Mesendoderm (in vitro differentiated cells): ENCODE measurements at regions not wholly inside any gene's neighbourhood (a gene's known extent, or its start where the extent isn't known, plus 50 kb on each side); places are given as distances from the start of the nearest gene placed in this dataset.

Experiments
- DNase-seq: peaks from one replicate; pipeline ENCODE4 v3.0.0; 2013
- H2AK5ac ChIP-seq: 2 replicates; pipeline ENCODE4 v1.6.1; 2013; ENCODE audit warnings: low read length, inconsistent platforms
- H2BK120ac ChIP-seq: 2 replicates; pipeline ENCODE4 v1.6.1; 2013; ENCODE audit warnings: low read depth, mild to moderate bottlenecking, low read length, moderate library complexity, mixed read lengths
- H2BK15ac ChIP-seq: replicated peaks from 2 replicates; pipeline ENCODE4 v1.6.1; 2013; ENCODE audit warnings: low read depth, mild to moderate bottlenecking, moderate library complexity
- H2BK5ac ChIP-seq: 2 replicates; pipeline ENCODE4 v1.6.1; 2013; ENCODE audit warnings: low read length, inconsistent platforms
- H3K18ac ChIP-seq: 2 replicates; pipeline ENCODE4 v1.6.1; 2013; ENCODE audit warnings: mild to moderate bottlenecking, low read length, mixed read lengths
- H3K23ac ChIP-seq: one replicate; pipeline ENCODE4 v1.6.1; 2013; ENCODE audit warnings: low read length
- H3K27ac ChIP-seq: 2 replicates; pipeline ENCODE4 v1.5.1; 2013; ENCODE audit warnings: low read depth, mild to moderate bottlenecking, inconsistent platforms, low read length, moderate library complexity
- H3K27me3 ChIP-seq: 2 replicates; pipeline ENCODE4 v1.6.1; 2013; ENCODE audit warnings: low read length, control low read depth, mild to moderate bottlenecking, inconsistent platforms; ENCODE audit not compliant: insufficient read depth, poor library complexity
- H3K36me3 ChIP-seq: 2 replicates; pipeline ENCODE4 v1.6.1; 2013; ENCODE audit warnings: low read length, inconsistent platforms; ENCODE audit not compliant: control insufficient read depth, insufficient read depth
- H3K4ac ChIP-seq: one replicate; pipeline ENCODE4 v1.6.1; 2013; ENCODE audit warnings: low read depth, mild to moderate bottlenecking, low read length, moderate library complexity
- H3K4me1 ChIP-seq: 2 replicates; pipeline ENCODE4 v1.6.1; 2013; ENCODE audit warnings: low read depth, low read length, inconsistent platforms; ENCODE audit not compliant: control insufficient read depth
- H3K4me2 ChIP-seq: 2 replicates; pipeline ENCODE4 v1.6.1; 2013; ENCODE audit warnings: low read length
- H3K4me3 ChIP-seq: 2 replicates; pipeline ENCODE4 v1.5.1; 2013; ENCODE audit warnings: mild to moderate bottlenecking, low read length
- H3K56ac ChIP-seq: one replicate; pipeline ENCODE4 v1.6.1; 2013; ENCODE audit warnings: low read length
- H3K79me1 ChIP-seq: 2 replicates; pipeline ENCODE4 v1.6.1; 2013; ENCODE audit warnings: low read length, inconsistent platforms
- H3K79me2 ChIP-seq: 2 replicates; pipeline ENCODE4 v1.6.1; 2013; ENCODE audit warnings: mild to moderate bottlenecking, low read length; ENCODE audit not compliant: control insufficient read depth, insufficient read depth
- H3K9ac ChIP-seq: 2 replicates; pipeline ENCODE4 v1.6.1; 2013; ENCODE audit warnings: low read length, inconsistent platforms
- H4K5ac ChIP-seq: one replicate; pipeline ENCODE4 v1.6.1; 2013; ENCODE audit warnings: low read length
- H4K8ac ChIP-seq: one replicate; pipeline ENCODE4 v1.6.1; 2013; ENCODE audit warnings: low read depth, mild to moderate bottlenecking, control low read depth, low read length, moderate library complexity
- whole genome bisulfite sequencing: extraction: QIAGEN DNeasy Blood & Tissue Kit; methylation state at CpG from one replicate; pipeline ENCODE4 v1.1.7; 2013; ENCODE audit warnings: low lambda C conversion rate, missing lambda C conversion rate; ENCODE audit not compliant: insufficient coverage; ENCODE audit errors: extremely low coverage; 5-methylcytosine and 5-hydroxymethylcytosine counted together

- Histone ChIP-seq H3K4ac (no peak overlapping the region), H2BK15ac (no peak overlapping the region), H3K27ac (no peak overlapping the region), H4K8ac (no peak overlapping the region), H2BK120ac (no peak overlapping the region), H3K27me3 (no peaks in the 10 kb centered on the region), H3K18ac (no peak overlapping the region), H2AK5ac (no peak overlapping the region), H3K4me2 (no peak overlapping the region), H2BK5ac (no peak overlapping the region), H3K23ac (no peak overlapping the region), H3K36me3 (no peaks in the 10 kb centered on the region), H3K9ac (no peak overlapping the region), H4K5ac (no peak overlapping the region), H3K4me3 (no peak overlapping the region), H3K4me1 (no peaks in the 10 kb centered on the region), H3K79me2 (no peaks in the 10 kb centered on the region), H3K79me1 (no peaks in the 10 kb centered on the region), H3K56ac (no peak overlapping the region)
- no CpG with 5 or more reads among the region's 1 CpG for WGBS
- no peak for DNase-seq
These were observed 246.9 kb upstream of the TANK start for GRCh38 chr2:160913323-160913722.

- Histone ChIP-seq H2AK5ac (no peak overlapping the region), H3K23ac (no peak overlapping the region), H3K4ac (no peak overlapping the region), H3K79me1 (no peaks in the 10 kb centered on the region), H3K4me3 (no peak overlapping the region), H2BK5ac (no peak overlapping the region), H3K27me3 (no peaks in the 10 kb centered on the region), H3K9ac (no peak overlapping the region), H4K5ac (no peak overlapping the region), H4K8ac (no peak overlapping the region), H3K18ac (no peak overlapping the region), H3K36me3 (no peaks in the 10 kb centered on the region), H3K27ac (no peak overlapping the region), H3K79me2 (no peaks in the 10 kb centered on the region), H3K4me1 (no peaks in the 10 kb centered on the region), H3K56ac (no peak overlapping the region), H2BK120ac (no peak overlapping the region), H2BK15ac (no peak overlapping the region), H3K4me2 (no peak overlapping the region)
- DNase-seq = no peak
These were observed 246.0 kb upstream of the TANK start for GRCh38 chr2:160914217-160914616.

GRCh38 chr2:160916300-160916699, 243.9 kb upstream of the TANK start:
- Histone ChIP-seq H2BK5ac (no peak overlapping the region), H3K4me1 (no peaks in the 10 kb centered on the region), H3K18ac (no peak overlapping the region), H2BK15ac (no peak overlapping the region), H3K9ac (no peak overlapping the region), H3K4ac (no peak overlapping the region), H3K23ac (no peak overlapping the region), H3K79me2 (no peaks in the 10 kb centered on the region), H3K4me3 (no peak overlapping the region), H3K79me1 (no peaks in the 10 kb centered on the region), H3K27ac (no peak overlapping the region), H3K56ac (no peak overlapping the region), H4K8ac (no peak overlapping the region), H2AK5ac (no peak overlapping the region), H3K27me3 (no peaks in the 10 kb centered on the region), H3K4me2 (no peak overlapping the region), H4K5ac (no peak overlapping the region), H2BK120ac (no peak overlapping the region), H3K36me3 (no peaks in the 10 kb centered on the region)
- DNase-seq = no peak
- WGBS = no CpG with 5 or more reads among the region's 1 CpG

GRCh38 chr2:160917850-160918249, 242.4 kb upstream of the TANK start:
- Histone ChIP-seq H3K79me1 (no peaks in the 10 kb centered on the region), H3K23ac (no peak overlapping the region), H2BK5ac (no peak overlapping the region), H3K18ac (no peak overlapping the region), H3K4me3 (no peak overlapping the region), H2AK5ac (no peak overlapping the region), H4K5ac (no peak overlapping the region), H3K36me3 (no peaks in the 10 kb centered on the region), H2BK15ac (no peak overlapping the region), H3K56ac (no peak overlapping the region), H3K27ac (no peak overlapping the region), H2BK120ac (no peak overlapping the region), H3K27me3 (no peaks in the 10 kb centered on the region), H4K8ac (no peak overlapping the region), H3K4me1 (no peaks in the 10 kb centered on the region), H3K4me2 (no peak overlapping the region), H3K9ac (no peak overlapping the region), H3K79me2 (no peaks in the 10 kb centered on the region), H3K4ac (no peak overlapping the region)
- WGBS = no CpG with 5 or more reads among the region's 3 CpGs
- no peak for DNase-seq

- no peak overlapping the region for H2BK15ac ChIP-seq
- no peaks in the 10 kb centered on the region for H3K79me1 ChIP-seq
- H3K79me2 ChIP-seq = no peaks in the 10 kb centered on the region
- no peak overlapping the region for H3K4ac ChIP-seq
- no peak overlapping the region for H3K4me3 ChIP-seq
- no peak overlapping the region for H4K5ac ChIP-seq
- H3K27ac ChIP-seq = no peak overlapping the region
- H3K36me3 ChIP-seq = no peaks in the 10 kb centered on the region
- H2BK120ac ChIP-seq = no peak overlapping the region
- no peak overlapping the region for H3K56ac ChIP-seq
- no peak overlapping the region for H3K4me2 ChIP-seq
- H3K27me3 ChIP-seq = no peaks in the 10 kb centered on the region
- no peak for DNase-seq
- H2BK5ac ChIP-seq = no peak overlapping the region
- no peak overlapping the region for H3K9ac ChIP-seq
- no peak overlapping the region for H4K8ac ChIP-seq
- H3K23ac ChIP-seq = no peak overlapping the region
- H2AK5ac ChIP-seq = no peak overlapping the region
- H3K4me1 ChIP-seq = no peaks in the 10 kb centered on the region
- H3K18ac ChIP-seq = no peak overlapping the region
These were observed 242.0 kb upstream of the TANK start for GRCh38 chr2:160918258-160918657.

- Histone ChIP-seq H2BK120ac (no peak overlapping the region), H2BK5ac (no peak overlapping the region), H3K4me2 (no peak overlapping the region), H3K27ac (no peak overlapping the region), H2BK15ac (no peak overlapping the region), H2AK5ac (no peak overlapping the region), H4K8ac (no peak overlapping the region), H3K79me1 (no peaks in the 10 kb centered on the region), H3K27me3 (no peaks in the 10 kb centered on the region), H3K4me1 (no peaks in the 10 kb centered on the region), H3K9ac (no peak overlapping the region), H4K5ac (no peak overlapping the region), H3K4me3 (no peak overlapping the region), H3K18ac (no peak overlapping the region), H3K79me2 (no peaks in the 10 kb centered on the region), H3K36me3 (no peaks in the 10 kb centered on the region), H3K56ac (no peak overlapping the region), H3K4ac (no peak overlapping the region), H3K23ac (no peak overlapping the region)
- no CpG with 5 or more reads among the region's 4 CpGs for WGBS
- peak; percentile 79 for DNase-seq
These were observed 241.2 kb upstream of the TANK start for GRCh38 chr2:160918906-160919503.
